HEK293T (cell line): ENCODE measurements at regions not wholly inside any gene's neighbourhood (a gene's known extent, or its start where the extent isn't known, plus 50 kb on each side); places are given as distances from the start of the nearest gene placed in this dataset.

Source experiments
- CTCF ChIA-PET: fragments of 350-600 bp; formaldehyde crosslinking; extraction: SDS; loops from one replicate; lab custom pipeline; 2021; ENCODE audit warnings: antibody characterized with exemption, inconsistent platforms; lab: Yijun Ruan, JAX
- POLR2A ChIA-PET: fragments of 350-600 bp; formaldehyde crosslinking; extraction: SDS; loops from one replicate; lab custom pipeline; 2020; ENCODE audit warnings: antibody characterized with exemption, inconsistent platforms; lab: Yijun Ruan, JAX
- DNase-seq: peaks from one replicate; pipeline ENCODE4 v3.0.0; 2012; ENCODE audit warnings: mixed read lengths; ENCODE audit errors: extremely low spot score
- ARNT ChIP-seq: fragments of 450-650 bp; IDR thresholded peaks from 2 replicates; pipeline ENCODE4 v1.6.1; 2017; ENCODE audit warnings: mild to moderate bottlenecking
- BHLHE40 ChIP-seq: fragments of 450-650 bp; IDR thresholded peaks from 2 replicates; pipeline ENCODE4 v1.6.1; 2016; ENCODE audit warnings: mild to moderate bottlenecking, moderate library complexity, borderline replicate concordance
- CTBP1 ChIP-seq: fragments of 450-650 bp; IDR thresholded peaks from 2 replicates; pipeline ENCODE4 v1.6.1; 2016; ENCODE audit warnings: borderline replicate concordance
- ELF4 ChIP-seq: fragments of 450-650 bp; IDR thresholded peaks from 2 replicates; pipeline ENCODE4 v1.6.1; 2017; ENCODE audit warnings: antibody characterized with exemption
- FOXA1 ChIP-seq: fragments of 450-650 bp; IDR thresholded peaks from 2 replicates; pipeline ENCODE4 v1.6.1; 2016; ENCODE audit warnings: mild to moderate bottlenecking
- FOXK2 ChIP-seq: fragments of 450-650 bp; IDR thresholded peaks from 2 replicates; pipeline ENCODE4 v1.6.1; 2016; ENCODE audit warnings: mild to moderate bottlenecking
- FOXM1 ChIP-seq: fragments of 450-650 bp; IDR thresholded peaks from 2 replicates; pipeline ENCODE4 v1.6.1; 2017; ENCODE audit warnings: mild to moderate bottlenecking, borderline replicate concordance
- HDGF ChIP-seq: fragments of 450-650 bp; IDR thresholded peaks from 2 replicates; pipeline ENCODE4 v1.6.1; 2017; ENCODE audit warnings: antibody characterized with exemption, borderline replicate concordance
- L3MBTL2 ChIP-seq: fragments of 450-650 bp; conservative IDR thresholded peaks from 2 replicates; pipeline ENCODE4 v1.6.1; 2016; ENCODE audit warnings: mild to moderate bottlenecking
- LEF1 ChIP-seq: fragments of 450-650 bp; IDR thresholded peaks from 2 replicates; pipeline ENCODE4 v1.6.1; 2017; ENCODE audit warnings: mild to moderate bottlenecking, borderline replicate concordance
- NFRKB ChIP-seq: fragments of 450-650 bp; IDR thresholded peaks from 2 replicates; pipeline ENCODE4 v1.6.1; 2016; ENCODE audit warnings: mild to moderate bottlenecking, moderate library complexity
- SP1 ChIP-seq: fragments of 450-650 bp; IDR thresholded peaks from 2 replicates; pipeline ENCODE4 v1.6.1; 2017
- SUZ12 ChIP-seq: fragments of 450-650 bp; IDR thresholded peaks from 2 replicates; pipeline ENCODE4 v1.6.1; 2016; ENCODE audit warnings: mild to moderate bottlenecking
- TARDBP ChIP-seq: fragments of 450-650 bp; IDR thresholded peaks from 2 replicates; pipeline ENCODE4 v1.6.1; 2016
- ZNF384 ChIP-seq: fragments of 450-650 bp; IDR thresholded peaks from 2 replicates; pipeline ENCODE4 v1.6.1; 2016
- TF ChIP-seq, protein P1 (sequence below): fragments of 450-650 bp; IDR thresholded peaks from 2 replicates; pipeline ENCODE4 v1.6.1; 2016

DNA sequence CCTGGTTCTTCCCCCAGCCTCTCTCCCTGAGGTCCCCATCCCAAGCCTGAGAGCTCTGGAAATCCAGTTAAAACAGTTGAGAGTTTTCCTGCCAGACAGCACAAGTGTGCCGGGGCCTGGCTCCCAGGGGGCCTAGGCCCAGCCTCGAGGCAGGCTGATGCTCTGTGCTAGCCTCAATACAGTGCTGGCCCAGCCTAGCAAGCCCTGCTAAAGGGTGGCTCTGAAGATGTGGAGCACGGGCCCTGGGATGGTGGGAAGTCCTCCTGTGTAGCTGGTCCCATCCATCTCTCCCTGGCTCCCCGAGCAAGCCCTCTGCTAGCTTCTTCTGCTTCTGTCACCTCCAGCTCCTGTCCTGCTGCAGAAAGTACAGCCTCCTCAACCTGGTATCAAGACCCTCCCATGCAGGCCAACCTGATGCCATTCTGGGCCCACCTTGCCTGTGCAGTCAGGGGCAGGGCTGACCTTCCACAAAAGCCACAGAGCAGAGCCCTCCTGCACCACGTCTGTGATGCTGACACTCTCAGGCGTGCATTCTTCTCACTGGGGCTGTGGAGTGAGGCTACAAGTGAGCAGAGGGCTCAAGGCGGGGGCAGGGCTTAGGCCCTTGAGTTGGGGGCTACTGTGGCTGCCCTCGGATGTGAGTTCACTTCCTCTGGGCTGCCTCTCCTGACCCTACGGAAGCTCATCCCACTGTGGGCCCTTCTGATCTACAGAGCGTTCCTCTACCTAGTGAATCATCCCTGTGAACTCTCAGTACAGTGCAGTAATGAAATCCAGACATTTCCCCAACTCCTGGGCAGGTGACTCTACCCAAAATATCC lies 60.1 kb upstream of the LAPTM4A start:
- TF ChIP-seq LEF1: no peak
- TF ChIP-seq FOXA1: no peak
- TF ChIP-seq SP1: no peak
- no peak for TF ChIP-seq ELF4
- TF ChIP-seq CTBP1: no peak
- no peak for TF ChIP-seq SUZ12
- TF ChIP-seq FOXK2: no peak
- no peak for TF ChIP-seq ZNF384
- no peak for TF ChIP-seq TARDBP
- TF ChIP-seq NFRKB: no peak
- TF ChIP-seq HDGF: no peak
- TF ChIP-seq ARNT: no peak
- DNase-seq: no peak
- CTCF ChIA-PET: no interaction called here
- POLR2A ChIA-PET: no interaction called here

DNA sequence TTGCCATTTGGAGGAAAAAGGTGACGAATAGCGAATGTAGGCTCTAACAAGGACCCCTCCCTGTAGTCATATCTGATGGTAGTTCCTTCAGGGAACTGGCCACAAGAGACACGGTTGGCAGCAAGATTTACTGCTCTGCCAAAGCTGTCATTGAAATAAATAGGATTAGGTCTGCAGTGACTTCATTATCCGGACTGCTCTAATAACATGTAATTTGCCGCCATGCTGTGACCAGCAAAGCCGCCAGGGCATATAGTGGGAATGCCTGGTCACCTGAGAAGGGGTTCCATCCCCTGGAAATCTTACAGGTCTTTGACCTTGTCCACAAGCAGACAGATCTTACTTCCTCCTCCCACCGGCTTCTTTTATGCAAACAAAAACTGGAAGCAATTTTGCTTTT lies 59.4 kb upstream of the LAPTM4A start:
- POLR2A ChIA-PET: no interaction called here
- CTCF ChIA-PET: no interaction called here
- no peak for DNase-seq
- no peak for TF ChIP-seq L3MBTL2
- TF ChIP-seq FOXM1: no peak
- no peak for TF ChIP-seq NFRKB
- TF ChIP-seq, protein P1, sequence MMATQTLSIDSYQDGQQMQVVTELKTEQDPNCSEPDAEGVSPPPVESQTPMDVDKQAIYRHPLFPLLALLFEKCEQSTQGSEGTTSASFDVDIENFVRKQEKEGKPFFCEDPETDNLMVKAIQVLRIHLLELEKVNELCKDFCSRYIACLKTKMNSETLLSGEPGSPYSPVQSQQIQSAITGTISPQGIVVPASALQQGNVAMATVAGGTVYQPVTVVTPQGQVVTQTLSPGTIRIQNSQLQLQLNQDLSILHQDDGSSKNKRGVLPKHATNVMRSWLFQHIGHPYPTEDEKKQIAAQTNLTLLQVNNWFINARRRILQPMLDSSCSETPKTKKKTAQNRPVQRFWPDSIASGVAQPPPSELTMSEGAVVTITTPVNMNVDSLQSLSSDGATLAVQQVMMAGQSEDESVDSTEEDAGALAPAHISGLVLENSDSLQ: peak; percentile 32; the same call in 1 of the 2 replicates
- TF ChIP-seq ARNT: no peak
- TF ChIP-seq ZNF384: no peak
- no peak for TF ChIP-seq HDGF
- TF ChIP-seq LEF1: no peak
- no peak for TF ChIP-seq FOXA1

DNA sequence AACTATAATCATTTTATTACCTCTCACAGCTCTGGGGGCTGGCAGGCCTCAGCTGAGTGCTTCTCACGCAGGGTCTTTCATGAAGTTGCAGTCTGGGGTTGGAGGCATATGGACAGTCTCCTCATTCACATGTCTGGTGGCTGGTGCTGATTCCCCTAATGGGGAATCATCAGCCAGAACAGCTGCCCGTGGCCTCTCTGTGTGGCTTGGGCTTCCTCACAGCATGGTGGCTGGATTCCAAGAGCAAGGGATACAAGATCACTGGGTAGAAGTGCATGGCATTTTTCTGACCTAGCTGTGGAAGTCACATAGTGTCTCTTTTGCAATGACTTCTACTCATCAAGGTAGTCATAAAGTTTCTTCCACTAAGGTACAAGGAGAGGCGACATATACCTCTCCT lies 59.0 kb upstream of the LAPTM4A start:
- POLR2A ChIA-PET: no interaction called here
- CTCF ChIA-PET: no interaction called here
- no peak for DNase-seq
- no peak for TF ChIP-seq LEF1
- no peak for TF ChIP-seq CTBP1
- TF ChIP-seq L3MBTL2: no peak
- no peak for TF ChIP-seq FOXM1
- TF ChIP-seq FOXK2: no peak
- TF ChIP-seq SP1: no peak
- no peak for TF ChIP-seq ELF4
- TF ChIP-seq FOXA1: no peak
- TF ChIP-seq SUZ12: no peak
- no peak for TF ChIP-seq ZNF384
- TF ChIP-seq NFRKB: no peak
- TF ChIP-seq BHLHE40: no peak
- no peak for TF ChIP-seq TARDBP
- no peak for TF ChIP-seq ARNT
- TF ChIP-seq, protein P1: no peak
- no peak for TF ChIP-seq HDGF

DNA sequence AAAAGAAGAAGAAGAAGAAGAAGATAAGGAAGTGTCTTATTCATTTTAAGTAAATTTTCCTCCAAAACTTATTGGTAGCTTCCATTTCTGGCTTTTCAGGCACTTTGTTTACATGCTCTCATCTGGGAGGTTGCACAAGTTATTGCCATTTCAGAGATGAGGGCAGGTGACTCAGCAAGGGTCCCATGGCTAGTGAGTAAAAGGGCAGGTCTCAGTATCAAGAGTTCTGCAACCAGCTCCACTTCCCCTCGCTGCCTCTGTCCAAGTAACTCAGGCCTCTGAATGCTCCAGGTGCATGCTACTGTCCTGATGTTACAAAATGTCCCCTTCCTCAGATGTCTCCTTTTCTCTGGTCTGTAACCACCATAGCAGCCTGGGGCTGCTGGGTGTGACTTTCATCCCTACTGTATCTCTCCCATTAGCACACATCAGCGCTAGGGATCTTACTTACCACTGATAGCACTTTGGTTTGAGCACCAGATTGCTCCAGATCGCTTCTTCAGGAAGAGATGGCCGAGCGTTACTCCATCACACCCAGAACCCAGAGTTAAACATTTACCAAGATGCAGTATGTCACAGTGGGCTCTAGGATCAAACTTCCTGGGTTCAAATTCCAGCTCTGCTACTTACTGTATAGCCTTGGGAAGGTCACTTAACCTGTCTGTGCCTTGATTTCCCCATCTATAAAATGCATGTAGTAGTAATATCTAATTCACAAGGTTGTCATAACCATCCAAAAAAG lies 57.4 kb upstream of the LAPTM4A start:
- TF ChIP-seq ARNT (no peak), BHLHE40 (no peak), HDGF (no peak), ELF4 (no peak), L3MBTL2 (no peak), SUZ12 (no peak), FOXK2 (no peak), CTBP1 (no peak), NFRKB (no peak)
- TF ChIP-seq, protein P1: no peak
- no peak for DNase-seq
- POLR2A ChIA-PET: no interaction called here
- CTCF ChIA-PET: interaction anchor here (0.7 kb wide), 1 partner anchor 27 kb away, joined by 4 read pairs; no protein-coding TSS in a partner anchor

DNA sequence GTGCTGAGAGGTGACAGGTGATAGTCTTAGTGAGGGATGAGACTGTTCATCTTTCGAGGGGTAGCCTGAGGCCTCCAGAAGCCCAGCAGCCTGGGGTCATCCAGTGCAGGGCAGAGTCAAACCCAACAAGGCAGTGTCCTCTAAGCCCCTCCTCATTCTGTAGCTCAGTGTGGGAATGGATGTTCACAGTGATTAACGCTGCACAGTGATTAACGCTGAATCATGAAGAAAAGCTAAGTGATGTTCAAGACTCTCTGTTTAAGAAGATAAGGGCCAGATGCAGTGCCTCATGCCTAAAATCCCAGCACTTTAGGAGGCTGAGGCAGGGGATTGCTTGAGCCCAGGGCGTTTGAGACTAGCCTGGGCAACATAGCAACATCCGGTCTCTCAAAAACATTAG lies 56.3 kb upstream of the LAPTM4A start:
- TF ChIP-seq FOXK2 (no peak), LEF1 (no peak), SUZ12 (no peak), FOXA1 (no peak), BHLHE40 (no peak), FOXM1 (no peak), ELF4 (no peak), TARDBP (no peak)
- TF ChIP-seq, protein P1: no peak
- ChIA-PET POLR2A (no interaction called here), CTCF (no interaction called here)
- DNase-seq: no peak
